GOT3 (cell line): ENCODE measurements at regions not wholly inside any gene's neighbourhood (a gene's known extent, or its start where the extent isn't known, plus 50 kb on each side); places are given as distances from the start of the nearest gene placed in this dataset.
"Not testable (repeated sequence)": the region's sequence is repeated elsewhere in the genome, so short reads cannot be mapped to it uniquely, and the experiment has no call there.

Experiments used
- DNase-seq: peaks from one replicate; lab custom pipeline; 2025; ENCODE audit warnings: mixed read lengths; lab: John Stamatoyannopoulos, UW

DNA sequence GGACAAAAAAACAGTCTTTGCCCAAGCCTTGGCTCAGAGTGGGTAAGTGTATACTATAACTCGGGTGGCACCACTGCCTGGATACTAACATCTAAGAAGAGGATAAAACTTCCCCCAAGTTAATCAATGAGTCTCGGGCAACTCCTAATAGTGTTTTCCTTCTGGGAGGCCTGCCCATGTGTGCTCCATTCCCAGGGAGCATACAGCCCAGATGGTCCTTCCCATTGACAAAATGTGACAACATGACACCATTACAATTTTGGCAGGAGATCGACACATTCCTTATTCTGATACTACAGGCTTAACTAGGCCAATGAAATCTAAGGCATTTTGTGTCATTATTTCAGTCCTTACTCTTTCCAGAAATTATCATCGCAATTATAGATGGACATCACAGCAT is 52.7 kb upstream of the CRIM1 start:
- no peak for DNase-seq

DNA sequence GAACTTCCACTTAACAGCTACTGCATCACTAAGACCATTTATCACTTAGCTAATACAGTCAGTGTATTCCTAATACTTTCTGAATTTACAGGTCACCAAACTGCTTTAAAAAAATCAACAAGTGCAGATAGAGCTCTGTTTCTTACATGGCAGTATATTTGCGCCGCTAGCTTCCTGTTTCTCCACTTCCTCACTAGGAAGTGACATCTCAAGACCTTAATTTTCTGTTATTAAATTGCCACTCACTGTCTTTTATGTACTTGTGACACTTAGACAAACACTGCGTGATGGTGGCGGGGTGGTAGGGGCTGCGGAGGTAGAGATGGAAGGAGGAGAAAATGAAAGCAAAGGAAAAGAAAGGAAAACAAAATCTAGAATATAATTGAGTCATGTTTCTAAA is 53.7 kb upstream of the CRIM1 start:
- no peak for DNase-seq

DNA sequence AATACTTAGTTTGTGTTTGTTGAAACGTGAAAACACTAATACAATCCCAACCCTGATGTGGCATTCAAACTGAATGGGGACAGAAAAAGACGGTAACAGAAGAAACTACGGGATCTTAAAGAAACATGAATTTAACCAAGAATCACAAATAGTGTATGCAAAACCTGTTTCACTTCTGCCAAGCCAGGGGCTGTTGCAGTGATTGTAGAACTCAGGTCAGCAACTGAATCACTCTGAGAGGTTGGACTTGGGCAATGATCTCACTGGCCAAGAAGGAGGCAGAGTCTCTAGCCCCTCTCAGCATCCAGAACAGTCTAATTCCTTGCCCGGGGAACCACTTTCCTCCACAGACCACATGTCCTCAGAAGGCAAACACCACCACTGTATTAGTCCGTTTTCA is 54.9 kb upstream of the CRIM1 start:
- DNase-seq = no peak

DNA sequence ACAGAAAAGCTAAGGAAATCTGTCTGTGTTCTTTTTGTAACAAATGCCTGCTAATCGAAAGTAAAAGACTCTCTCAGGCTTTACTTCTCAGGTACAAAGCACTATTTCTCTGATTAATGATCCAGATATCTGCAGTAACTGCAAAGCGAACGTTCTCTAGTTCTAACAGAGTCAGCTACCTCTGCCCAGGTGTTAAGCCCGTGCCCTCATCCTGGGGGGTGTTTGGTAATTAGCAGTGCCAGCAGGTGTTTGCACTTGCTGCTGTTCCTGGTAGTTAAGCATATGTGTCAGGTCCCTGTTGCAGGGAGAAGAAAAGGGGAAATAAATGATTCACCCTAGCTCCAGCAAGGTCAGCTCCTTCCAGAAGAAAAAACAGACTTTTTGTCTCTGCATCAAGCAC is 58.8 kb upstream of the CRIM1 start:
- no peak for DNase-seq

DNA sequence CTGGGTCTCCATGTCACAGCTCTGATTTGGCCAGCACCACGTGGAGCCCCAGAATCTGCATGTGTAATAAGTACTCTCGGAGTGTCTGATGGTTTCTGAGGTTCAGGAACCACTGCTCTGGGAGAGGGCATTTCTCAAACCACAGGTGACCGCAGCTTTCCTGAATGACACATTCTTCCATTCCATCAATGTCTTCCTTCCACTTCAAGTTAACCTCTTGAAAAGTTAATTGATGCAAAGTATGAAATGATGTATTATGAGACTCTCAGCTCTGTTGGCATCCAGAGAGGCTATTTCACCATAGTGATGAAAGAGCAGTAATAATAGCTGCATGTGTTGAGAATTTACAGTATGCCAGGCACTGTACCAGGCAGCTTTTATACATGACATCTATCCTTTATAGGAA is 61.3 kb upstream of the CRIM1 start:
- no peak for DNase-seq

DNA sequence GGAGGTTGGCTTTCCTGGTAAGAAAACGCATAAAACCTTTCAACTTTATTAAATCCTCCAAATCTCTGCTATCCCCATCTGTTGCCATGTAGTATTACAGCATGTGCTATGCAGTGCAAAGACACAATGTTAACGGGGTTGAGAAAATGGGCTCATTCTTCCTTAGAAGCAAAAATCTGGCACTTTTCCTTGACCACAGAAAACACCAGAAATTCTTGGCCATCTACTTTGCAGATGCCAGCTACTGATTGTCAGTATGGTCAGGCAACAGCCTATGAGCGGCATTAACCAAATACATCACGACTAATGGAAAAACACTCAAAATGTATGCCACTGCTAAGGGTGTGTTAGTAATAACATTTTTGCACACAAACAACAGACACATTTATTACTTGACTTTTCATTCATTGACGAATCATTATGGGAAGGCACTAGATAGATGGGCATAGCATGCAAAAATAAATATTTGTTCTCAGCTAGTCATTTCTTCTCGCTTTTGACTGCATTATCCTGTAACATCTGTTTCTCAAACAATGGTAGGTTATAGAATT is 65.2 kb upstream of the CRIM1 start:
- DNase-seq = no peak

DNA sequence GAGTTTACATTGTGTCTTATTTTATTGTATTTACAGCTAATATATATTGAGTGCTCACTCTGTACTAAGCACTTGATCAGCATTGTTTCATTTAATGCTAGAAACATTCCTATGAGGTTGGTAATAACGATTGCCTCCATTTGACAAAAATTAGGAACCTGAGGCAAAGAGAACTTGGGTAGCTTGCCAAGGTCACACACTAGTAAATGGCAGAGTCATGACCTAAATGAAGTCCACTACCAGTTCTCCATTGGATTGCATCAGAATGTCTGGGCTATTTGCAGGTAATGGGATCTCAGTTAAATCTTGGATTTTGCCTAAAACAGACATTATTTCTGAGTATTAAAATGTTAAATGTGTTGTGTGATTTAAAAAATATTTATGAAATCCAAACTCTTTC is 65.8 kb upstream of the CRIM1 start:
- DNase-seq = no peak

DNA sequence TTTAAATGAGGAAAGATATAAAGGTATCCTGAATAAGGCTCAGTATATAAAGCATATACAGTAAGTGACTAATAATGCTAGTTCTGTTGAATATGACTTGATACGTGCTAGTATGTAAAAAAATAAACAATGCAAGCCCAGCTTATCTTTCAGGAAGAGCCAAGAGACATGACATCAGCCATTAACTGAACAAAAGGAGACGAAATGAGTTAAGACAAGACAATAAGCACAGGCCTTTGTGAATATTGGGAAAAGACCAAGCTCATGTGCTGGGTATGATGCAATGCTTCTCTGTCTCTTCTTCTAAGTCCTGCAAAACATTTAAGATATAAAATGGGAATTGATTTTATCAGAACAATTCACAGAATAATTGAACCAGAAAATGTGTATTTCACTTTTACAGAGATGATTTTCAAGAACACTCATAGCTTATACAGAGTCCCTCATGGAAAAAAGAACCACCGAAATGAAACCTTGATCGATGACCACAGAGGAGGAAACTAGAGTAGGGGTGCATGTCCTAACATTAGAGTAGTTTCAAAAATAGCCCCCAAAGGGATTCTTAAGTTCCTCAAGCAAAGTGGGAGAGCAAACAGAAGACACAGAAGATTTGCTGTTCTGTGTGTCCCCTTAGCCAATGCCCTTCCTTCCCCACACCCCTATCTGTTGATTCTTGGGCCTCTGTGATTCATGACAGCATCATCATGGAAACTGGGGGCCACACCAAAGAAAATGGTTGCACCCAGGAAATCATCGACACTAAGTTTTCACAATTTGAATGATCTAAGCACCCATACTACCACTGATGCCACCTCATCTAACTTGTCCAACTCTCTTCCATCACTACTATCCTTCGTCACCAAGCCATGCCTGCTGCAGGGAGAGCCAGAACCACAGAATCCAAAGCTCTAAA is 68.0 kb upstream of the CRIM1 start:
- no peak for DNase-seq

DNA sequence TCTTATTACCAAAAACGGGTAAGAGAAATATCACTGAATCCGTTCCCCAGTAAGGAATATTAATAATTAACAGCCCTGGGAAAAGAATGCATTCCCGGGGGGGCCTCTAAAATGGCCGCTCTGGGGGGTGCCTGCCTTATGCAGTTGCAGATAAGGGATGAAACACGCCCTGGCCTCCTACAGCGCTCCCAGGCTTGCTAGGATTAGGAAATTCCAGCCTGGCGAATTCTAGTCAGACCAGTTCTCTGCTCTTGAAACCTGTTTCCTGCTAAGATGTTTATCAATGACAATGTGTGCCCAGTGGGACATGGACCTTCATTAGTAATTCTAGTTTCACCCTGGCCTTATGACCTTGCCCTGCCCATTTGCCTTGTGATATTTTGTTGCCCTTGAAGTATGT is 76.1 kb upstream of the CRIM1 start:
- DNase-seq = not testable (repeated sequence)

DNA sequence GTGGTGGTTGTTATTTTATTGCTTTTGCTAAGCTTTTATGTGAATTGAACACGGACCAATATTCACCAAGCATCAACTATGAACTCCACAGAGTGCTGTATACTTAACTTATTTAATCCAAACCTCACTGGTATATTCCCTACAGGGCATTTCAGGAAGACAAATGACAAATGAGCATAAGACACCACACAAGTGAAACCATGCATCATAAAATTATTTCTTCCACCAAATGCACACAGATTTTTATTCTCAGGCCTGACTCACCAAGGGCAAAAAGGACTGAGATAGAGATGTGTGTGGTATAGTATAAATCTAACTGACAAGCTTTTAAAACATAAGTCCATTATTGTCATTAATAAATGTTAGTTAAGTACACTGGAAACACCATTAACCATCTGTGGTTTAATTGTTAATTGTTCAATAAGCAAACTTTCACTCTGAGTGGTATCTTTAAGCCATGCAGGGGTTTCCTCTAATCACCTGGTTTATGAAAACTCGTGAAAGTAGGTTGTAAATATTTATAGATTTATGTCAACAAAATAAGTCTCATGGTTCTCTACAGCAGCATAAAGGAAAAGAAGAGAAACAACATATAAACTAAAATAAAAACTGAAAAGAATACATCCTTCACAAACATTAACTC is 77.6 kb upstream of the CRIM1 start:
- no peak for DNase-seq

DNA sequence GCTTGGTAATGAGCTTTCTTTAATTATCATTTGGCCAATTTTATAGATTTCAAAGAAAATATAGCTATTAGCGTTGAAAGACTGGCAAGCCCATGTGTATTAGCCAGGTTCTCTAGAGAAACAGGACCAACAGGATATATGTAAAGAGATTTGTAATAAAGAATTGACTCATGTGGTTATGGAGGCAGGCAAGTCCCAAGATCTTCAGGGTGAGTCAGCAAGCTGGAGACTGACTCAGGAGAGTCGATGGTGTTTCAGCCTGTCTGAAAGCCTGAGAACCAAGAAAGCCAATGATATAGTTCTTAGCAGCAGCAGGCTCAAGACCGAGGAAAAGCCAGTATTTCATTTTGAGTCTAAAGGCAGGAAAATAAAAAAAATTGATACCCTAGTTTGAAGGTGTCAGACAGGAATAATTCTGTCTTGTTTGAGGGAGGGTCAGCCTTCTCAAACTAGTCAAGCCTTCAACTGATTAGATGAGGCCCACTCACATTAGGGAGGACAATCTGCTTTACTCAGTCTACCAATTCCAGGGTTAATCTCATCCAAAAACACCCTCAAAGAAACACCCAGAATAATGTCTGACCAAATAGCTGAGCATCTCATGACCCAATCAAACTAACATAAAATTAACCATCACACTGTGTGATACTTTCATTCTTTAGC is 78.3 kb upstream of the CRIM1 start:
- DNase-seq = no peak

DNA sequence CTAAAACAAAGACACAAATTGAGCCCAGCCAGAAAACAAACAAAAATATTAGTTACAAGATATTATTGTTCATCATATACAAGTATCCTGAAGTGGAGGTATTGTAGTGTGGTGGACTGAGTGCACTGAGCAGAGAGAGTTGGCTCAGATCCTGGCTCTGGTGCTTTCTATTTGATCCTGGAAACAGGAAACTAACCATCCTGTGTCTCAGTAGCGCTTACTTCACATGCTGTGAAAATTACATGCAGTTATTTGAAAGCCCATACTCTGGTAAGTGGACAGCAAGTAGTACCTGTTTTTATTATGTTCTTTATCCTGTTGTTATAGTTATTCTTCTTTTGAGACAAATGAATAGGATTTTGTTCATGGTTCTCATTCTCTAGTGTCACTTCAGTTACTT is 84.3 kb upstream of the CRIM1 start:
- no peak for DNase-seq

DNA sequence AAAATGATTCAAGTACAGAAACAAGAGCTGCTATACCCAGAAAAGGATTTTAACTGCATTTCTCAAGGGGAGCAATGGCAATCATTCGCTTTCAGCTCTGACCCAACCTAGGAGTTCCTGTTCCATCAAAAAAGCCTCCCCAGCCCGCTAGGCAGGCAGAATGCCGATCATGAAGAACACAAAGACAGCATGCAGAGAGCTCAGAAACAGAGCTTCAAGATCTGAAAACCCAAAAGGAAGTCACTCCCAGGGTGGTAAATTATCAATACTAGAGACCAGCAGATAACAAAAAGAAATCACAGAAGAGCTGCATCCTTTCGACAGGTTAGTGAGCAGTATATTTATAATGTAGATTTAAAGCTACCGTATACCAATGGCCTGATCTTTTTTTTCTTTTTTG is 84.8 kb upstream of the CRIM1 start:
- no peak for DNase-seq

DNA sequence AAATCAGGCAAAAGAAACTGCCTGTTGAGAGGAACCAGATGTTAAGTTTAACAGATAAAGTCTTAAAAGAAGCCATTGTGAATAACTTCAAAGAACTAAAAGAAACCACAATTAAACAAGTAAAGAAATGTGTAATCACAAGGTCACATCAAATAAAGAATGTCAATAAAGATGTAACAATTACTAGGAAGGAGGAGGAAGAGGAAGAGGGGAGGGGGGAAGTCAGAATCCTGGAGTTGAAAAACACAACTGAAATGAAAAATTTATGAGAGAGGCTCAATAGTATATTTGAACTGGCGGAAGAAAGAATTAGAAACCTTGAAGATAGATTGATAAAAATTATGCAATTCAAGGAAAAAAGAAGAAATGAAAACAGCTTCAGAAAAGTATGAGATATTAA is 88.4 kb upstream of the CRIM1 start:
- no peak for DNase-seq

DNA sequence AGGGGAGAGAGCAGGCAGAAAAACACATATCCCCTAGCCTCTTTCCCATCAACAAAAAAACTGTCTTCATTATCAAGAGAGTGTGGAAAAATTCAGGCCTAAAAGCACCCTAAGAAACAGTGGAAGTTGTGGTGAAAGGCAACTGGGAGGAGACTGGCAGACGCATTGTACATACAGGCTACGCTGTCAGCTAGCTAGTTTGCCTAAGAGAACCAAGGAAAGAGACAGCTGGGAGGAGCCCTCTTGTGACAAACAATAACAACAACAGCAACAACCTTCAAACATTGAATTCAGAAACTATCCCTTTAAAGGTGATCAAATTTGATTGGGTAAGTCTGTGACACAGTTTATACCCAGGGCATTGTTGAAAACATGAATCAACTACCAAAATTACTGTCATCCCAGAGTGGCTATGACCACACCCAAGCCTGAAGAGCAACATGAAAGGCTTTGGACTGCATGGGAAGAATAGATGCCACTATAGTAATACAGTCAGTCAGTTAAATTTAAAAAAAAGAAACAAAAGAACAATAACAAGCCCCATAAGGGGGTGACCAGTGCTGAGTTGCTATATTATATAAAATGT is 88.9 kb upstream of the CRIM1 start:
- no peak for DNase-seq

DNA sequence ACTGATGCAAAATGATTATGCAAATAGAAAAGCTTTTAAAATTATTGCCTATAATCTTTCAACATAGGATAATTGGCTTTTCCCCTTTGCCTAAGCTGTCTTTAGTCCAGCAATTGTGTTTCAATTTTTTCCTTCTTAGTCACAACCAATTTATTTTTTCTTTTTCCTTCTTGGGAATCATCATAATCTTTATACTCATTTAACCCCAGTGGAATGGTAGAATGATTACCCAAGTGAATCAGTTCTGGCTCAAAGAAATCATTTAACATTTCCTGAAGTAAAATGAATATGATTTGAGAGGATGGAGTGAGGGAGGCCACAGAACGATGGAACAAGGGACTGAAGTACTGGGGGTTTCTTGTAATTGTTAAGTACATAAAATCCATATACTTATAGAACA is 93.0 kb upstream of the CRIM1 start:
- DNase-seq = no peak

DNA sequence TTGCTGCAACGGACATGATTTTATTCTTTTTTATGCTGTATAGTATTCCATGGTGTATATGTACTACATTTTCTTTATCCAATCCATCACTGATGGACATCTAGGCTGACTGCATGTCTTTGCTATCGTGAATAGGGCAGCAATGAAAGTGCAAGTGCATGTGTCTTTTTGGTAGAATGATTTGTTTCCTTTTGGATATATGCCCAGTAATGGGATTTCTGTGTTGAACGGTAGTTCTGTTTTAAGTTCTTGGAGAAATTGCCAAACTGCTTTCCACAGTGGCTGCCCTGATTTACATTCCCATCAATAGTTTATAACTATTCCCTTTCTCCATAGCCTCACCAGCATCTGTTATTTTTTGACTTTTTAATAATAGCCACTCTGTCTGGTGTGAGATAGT is 99.7 kb upstream of the CRIM1 start:
- DNase-seq = no peak

DNA sequence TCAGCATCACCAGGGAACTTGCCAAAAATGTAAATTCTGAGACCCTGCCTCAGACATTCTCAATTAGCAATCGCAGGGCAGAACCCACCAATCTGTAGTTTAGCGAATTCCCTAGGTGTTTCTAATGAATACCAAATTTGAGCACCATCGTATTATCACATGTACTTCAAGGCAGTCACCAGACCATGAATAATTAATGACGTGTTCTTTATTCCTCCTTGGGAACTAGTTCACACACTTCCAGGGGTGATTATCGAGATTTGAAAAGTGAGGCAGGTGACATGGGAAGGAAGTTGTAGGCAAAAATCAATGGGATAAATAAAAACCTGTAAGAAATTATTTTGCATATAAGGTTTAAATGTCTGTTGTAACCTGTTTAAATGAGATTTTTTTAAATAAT is 102.5 kb upstream of the CRIM1 start:
- no peak for DNase-seq

DNA sequence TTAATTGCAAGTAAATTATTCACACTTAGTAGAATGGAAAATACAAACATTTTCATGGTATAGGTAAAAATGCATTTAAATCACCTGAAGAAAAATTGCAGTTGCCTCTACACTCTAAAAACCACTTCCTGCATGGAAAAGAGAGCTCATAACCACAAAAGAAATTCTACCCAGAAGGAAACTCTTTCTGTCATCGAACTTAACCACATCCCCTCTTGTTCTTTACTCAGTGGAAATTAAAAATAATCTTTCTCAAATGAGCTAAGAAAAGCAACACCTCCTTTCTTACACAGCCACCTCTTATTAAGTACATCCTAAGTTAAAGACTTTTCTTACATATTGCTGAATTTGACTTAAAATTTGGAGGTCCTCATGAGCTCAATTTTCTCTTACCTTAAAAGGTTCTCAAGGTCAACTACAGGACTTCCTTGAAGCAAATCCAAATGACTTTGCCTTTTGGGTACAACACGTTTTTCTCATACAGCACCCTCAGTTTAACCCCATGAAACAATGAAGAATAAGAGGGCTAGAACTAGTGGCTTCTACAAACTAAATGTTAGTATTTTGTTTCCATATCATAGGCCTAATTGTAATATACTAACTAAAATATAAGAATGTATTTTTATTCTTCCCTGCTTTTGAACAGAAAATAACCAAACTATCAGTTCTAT is 109.1 kb upstream of the CRIM1 start:
- DNase-seq = no peak

DNA sequence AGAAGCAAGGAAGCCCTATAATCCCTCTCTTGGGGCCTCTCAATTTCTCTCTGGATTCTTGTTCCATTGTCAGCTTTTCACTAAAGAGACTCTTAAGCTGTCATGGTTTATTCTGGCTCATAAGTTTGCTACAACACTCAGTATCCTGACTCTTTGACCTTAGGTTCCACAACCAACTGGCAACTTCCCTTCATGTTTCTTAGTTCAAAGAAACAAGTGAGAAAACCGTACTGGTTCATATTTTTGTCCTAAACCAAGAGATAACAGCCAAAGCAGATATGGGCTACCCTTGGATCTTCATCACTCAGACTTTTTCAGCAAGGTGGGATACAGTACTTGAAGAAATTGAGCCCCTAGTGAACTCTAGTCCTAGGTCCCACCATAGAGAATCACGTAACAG is 109.9 kb upstream of the CRIM1 start:
- no peak for DNase-seq

DNA sequence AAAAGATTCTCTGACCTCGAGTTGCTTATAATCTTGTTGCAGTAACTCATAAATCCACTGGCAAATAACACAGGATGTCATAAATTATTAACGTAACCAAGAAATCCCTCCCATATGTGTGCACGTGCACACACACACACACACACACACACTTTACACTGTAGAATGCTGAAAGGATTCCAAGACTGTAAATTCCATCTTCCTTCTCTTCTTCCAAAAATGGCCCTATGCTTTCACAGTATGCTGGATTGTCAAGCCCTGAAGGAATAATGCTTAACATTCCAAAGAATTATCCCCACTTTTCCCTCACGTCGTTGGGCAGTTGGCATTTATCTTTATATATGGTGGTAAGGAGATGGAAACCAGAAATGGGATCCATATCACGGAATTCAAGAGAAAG is 117.5 kb upstream of the CRIM1 start:
- no peak for DNase-seq

DNA sequence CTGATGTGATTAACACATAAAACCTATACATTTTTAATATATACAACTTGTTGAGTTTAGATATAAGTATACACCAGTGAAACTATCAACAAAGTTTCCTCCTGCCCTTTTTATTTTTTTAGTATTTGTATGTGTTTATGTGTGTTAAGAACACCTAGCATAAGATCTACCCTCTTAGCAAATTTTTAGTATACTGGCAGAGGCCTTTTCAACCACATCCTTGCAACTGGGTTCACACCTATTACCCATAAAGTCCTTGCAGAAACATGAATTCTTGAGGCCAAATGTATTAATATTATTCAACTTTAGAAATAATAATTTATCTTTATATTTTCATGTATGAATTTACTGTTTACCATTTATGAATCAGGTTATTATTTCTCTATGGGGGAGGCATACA is 119.7 kb upstream of the CRIM1 start:
- no peak for DNase-seq
